Neuronal stem cell (in vitro differentiated cells): ENCODE measurements at regions not wholly inside any gene's neighbourhood (a gene's known extent, or its start where the extent isn't known, plus 50 kb on each side); places are given as distances from the start of the nearest gene placed in this dataset.

Source experiments
- DNase-seq: peaks from one replicate; pipeline ENCODE4 v3.0.0-alpha.2; 2013; ENCODE audit warnings: low spot score
- H2AFZ ChIP-seq: one replicate; pipeline ENCODE4 v1.6.1; 2013; ENCODE audit warnings: mild to moderate bottlenecking, low read length, inconsistent platforms
- H2AK5ac ChIP-seq: 2 replicates; pipeline ENCODE4 v1.6.1; 2013; ENCODE audit warnings: low read depth, mild to moderate bottlenecking, inconsistent platforms, low read length, moderate library complexity, mixed read lengths
- H2BK120ac ChIP-seq: 2 replicates; pipeline ENCODE4 v1.6.1; 2013; ENCODE audit warnings: low read depth, mild to moderate bottlenecking, inconsistent platforms, low read length, moderate library complexity, mixed read lengths
- H2BK12ac ChIP-seq: one replicate; pipeline ENCODE4 v1.6.1; 2013; ENCODE audit warnings: low read length, inconsistent platforms
- H2BK15ac ChIP-seq: 2 replicates; pipeline ENCODE4 v1.6.1; 2013; ENCODE audit warnings: mild to moderate bottlenecking, low read length, inconsistent platforms, mixed read lengths
- H2BK5ac ChIP-seq: one replicate; pipeline ENCODE4 v1.6.1; 2013; ENCODE audit warnings: inconsistent platforms, mild to moderate bottlenecking, low read length, moderate library complexity
- H3K14ac ChIP-seq: one replicate; pipeline ENCODE4 v1.6.1; 2013; ENCODE audit warnings: low read length, inconsistent platforms
- H3K18ac ChIP-seq: 2 replicates; pipeline ENCODE4 v1.6.1; 2013; ENCODE audit warnings: low read length, inconsistent platforms
- H3K23ac ChIP-seq: 2 replicates; pipeline ENCODE4 v1.6.1; 2013; ENCODE audit warnings: low read depth, mild to moderate bottlenecking, mixed read lengths, low read length, inconsistent platforms; ENCODE audit not compliant: poor library complexity
- H3K27ac ChIP-seq: replicated peaks from 3 replicates; pipeline ENCODE4 v1.5.1; 2013; ENCODE audit warnings: low read length, inconsistent platforms
- H3K27me3 ChIP-seq, 3 experiments: 2 replicates each; pipeline ENCODE4 v1.6.1; 2013; ENCODE audit warnings: low read length in 3 of 3, mild to moderate bottlenecking in 2 of 3, inconsistent platforms in 1 of 3, low read depth in 1 of 3, mixed read lengths in 1 of 3, moderate library complexity in 1 of 3; ENCODE audit not compliant: control insufficient read depth in 3 of 3, insufficient read depth in 3 of 3
- H3K36me3 ChIP-seq, 2 donors: replicated peaks in 1 of 2; 2 replicates each; pipeline ENCODE4 v1.6.1; 2013; ENCODE audit warnings: low read length in 2 of 2; ENCODE audit not compliant: control insufficient read depth in 2 of 2, insufficient read depth in 2 of 2
- H3K4ac ChIP-seq: 2 replicates; pipeline ENCODE4 v1.6.1; 2013; ENCODE audit warnings: inconsistent platforms, mild to moderate bottlenecking, low read length, moderate library complexity
- H3K4me1 ChIP-seq, 2 donors: 1 replicate in 1 of 2; 2 replicates in 1 of 2; pipeline ENCODE4 v1.6.1; 2013; ENCODE audit warnings: low read length in 2 of 2, low read depth in 1 of 2; ENCODE audit not compliant: control insufficient read depth in 2 of 2, insufficient read depth in 1 of 2
- H3K4me2 ChIP-seq: one replicate; pipeline ENCODE4 v1.6.1; 2013; ENCODE audit warnings: mild to moderate bottlenecking, low read length, inconsistent platforms; ENCODE audit not compliant: insufficient read depth, poor library complexity, severe bottlenecking
- H3K4me3 ChIP-seq, 2 donors: 2 replicates each; pipeline ENCODE4 v1.5.1; 2013; ENCODE audit warnings: low read length in 2 of 2, mild to moderate bottlenecking in 2 of 2, inconsistent platforms in 1 of 2, moderate library complexity in 1 of 2
- H3K79me1 ChIP-seq: one replicate; pipeline ENCODE4 v1.6.1; 2013; ENCODE audit warnings: low read depth, mild to moderate bottlenecking, inconsistent platforms, low read length, moderate library complexity
- H3K9ac ChIP-seq: one replicate; pipeline ENCODE4 v1.6.1; 2013; ENCODE audit warnings: mild to moderate bottlenecking, low read depth, low read length, inconsistent platforms; ENCODE audit not compliant: poor library complexity
- H3K9me3 ChIP-seq, 2 donors: replicated peaks in 1 of 2; 2 replicates each; pipeline versions ENCODE3 to v1.6.1; 2013; ENCODE audit warnings: low read length in 2 of 2, mild to moderate bottlenecking in 2 of 2, inconsistent platforms in 1 of 2, low read depth in 1 of 2, mixed read lengths in 1 of 2, moderate library complexity in 1 of 2; ENCODE audit not compliant: control insufficient read depth in 2 of 2, insufficient read depth in 1 of 2
- H4K8ac ChIP-seq: one replicate; pipeline ENCODE4 v1.6.1; 2013; ENCODE audit warnings: low read depth, mild to moderate bottlenecking, inconsistent platforms, low read length, moderate library complexity
- H4K91ac ChIP-seq: one replicate; pipeline ENCODE4 v1.6.1; 2013; ENCODE audit warnings: low read length, low read depth, mild to moderate bottlenecking, inconsistent platforms; ENCODE audit not compliant: poor library complexity
- WGBS, 2 donors: extraction: QIAGEN DNeasy Blood & Tissue Kit; methylation state at CpG; one replicate each; pipeline ENCODE4 v1.1.7; 2013; ENCODE audit warnings: missing lambda C conversion rate in 2 of 2, mixed read lengths in 1 of 2; ENCODE audit not compliant: insufficient read length in 2 of 2, insufficient replicate concordance in 1 of 2; ENCODE audit errors: extremely low coverage in 2 of 2; 5-methylcytosine and 5-hydroxymethylcytosine counted together

DNA sequence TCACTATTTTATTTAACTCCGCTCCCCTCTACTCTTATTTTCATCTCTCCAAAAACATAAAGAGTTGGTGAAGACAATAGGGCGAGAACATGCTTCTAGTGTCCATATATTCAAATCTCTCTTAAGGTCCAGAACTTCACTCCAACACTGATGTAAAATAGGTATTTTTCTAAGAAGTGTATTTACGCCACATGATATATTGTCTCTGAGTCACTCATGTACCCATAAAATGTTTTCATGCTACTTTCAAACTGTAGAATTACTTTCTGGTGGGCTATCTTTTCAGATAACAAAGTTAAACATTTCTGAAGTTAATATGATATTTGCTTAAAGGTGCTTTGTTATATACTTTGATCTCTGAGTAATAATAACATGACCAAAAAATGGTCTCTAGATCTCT lies 124.1 kb upstream of the IFNGR1 start:
- Histone ChIP-seq H2BK15ac (no peak overlapping the region), H3K9me3 (no peaks in the 10 kb centered on the region), H2BK5ac (no peak overlapping the region), H3K4me2 (no peak overlapping the region), H3K4me3 (no peak overlapping the region), H3K4ac (no peak overlapping the region), H4K91ac (no peak overlapping the region), H3K23ac (no peak overlapping the region), H2BK120ac (no peak overlapping the region), H3K18ac (no peak overlapping the region), H3K27ac (no peak overlapping the region), H3K9ac (no peak overlapping the region), H2AFZ (no peak overlapping the region), H3K36me3 (no peaks in the 10 kb centered on the region), H3K79me1 (no peaks in the 10 kb centered on the region), H2BK12ac (no peak overlapping the region), H4K8ac (no peak overlapping the region), H3K4me1 (peaks cover 0 to 15% of the 10 kb centered on the region in 2 donors), H3K27me3 (peaks cover 0 to 89% (median 3%) of the 10 kb centered on the region in 3 experiments), H3K14ac (no peak overlapping the region), H2AK5ac (no peak overlapping the region)
- no peak for DNase-seq
- 80% methylated on average over 1 of the region's 3 CpGs; no CpG with 5 or more reads in 1 of the 2 donors for WGBS, 2 donors

GRCh38 chr6:137342607-137343190 lies 123.5 kb upstream of the IFNGR1 start:
- H4K8ac ChIP-seq, result no peak overlapping the region
- DNase-seq, result no peak
- peaks cover 0 to 15% of the 10 kb centered on the region in 2 donors for H3K4me1 ChIP-seq
- H3K4me3 ChIP-seq, result no peak overlapping the region
- no peak overlapping the region for H3K27ac ChIP-seq
- no peak overlapping the region for H3K18ac ChIP-seq
- no CpG with 5 or more reads among the region's 12 CpGs for whole genome bisulfite sequencing, 2 donors
- H3K4ac ChIP-seq, result no peak overlapping the region
- no peak overlapping the region for H2BK15ac ChIP-seq
- H3K23ac ChIP-seq, result no peak overlapping the region
- H3K4me2 ChIP-seq, result no peak overlapping the region
- H2AK5ac ChIP-seq, result no peak overlapping the region
- H2BK5ac ChIP-seq, result no peak overlapping the region
- H2AFZ ChIP-seq, result no peak overlapping the region
- H4K91ac ChIP-seq, result no peak overlapping the region
- no peak overlapping the region for H3K9ac ChIP-seq
- no peak overlapping the region for H2BK120ac ChIP-seq
- no peaks in the 10 kb centered on the region for H3K36me3 ChIP-seq
- H3K79me1 ChIP-seq, result no peaks in the 10 kb centered on the region
- H2BK12ac ChIP-seq, result no peak overlapping the region
- no peaks in the 10 kb centered on the region for H3K9me3 ChIP-seq
- no peak overlapping the region for H3K14ac ChIP-seq
- peaks cover 0 to 91% (median 7%) of the 10 kb centered on the region in 3 experiments for H3K27me3 ChIP-seq

DNA sequence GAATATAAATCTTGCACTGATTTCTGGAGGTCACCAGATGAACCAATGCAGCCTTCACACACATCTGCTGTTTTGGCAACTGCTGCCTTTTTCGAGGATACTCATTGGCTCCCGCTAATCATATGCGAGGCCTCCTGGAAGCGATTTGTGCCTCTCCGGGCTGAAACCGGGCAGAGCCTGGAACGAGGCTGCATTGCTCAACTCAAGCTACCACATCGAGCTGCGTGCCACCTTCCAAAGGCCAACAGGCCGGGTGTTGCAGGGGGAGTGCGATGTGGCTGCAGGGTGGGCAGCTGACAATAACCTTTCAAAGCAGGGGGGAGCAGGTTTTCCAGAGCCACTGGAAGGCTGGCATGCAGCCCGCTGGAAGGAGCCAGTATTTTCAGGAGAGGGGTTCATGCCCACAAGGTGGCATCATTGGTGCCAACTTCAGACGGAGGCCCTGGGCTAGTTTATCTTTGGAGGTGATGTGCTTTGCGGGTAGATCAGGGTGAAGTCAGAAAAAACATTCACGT lies 122.6 kb upstream of the IFNGR1 start:
- no peak overlapping the region for H2AK5ac ChIP-seq
- H2BK5ac ChIP-seq, result no peak overlapping the region
- WGBS, 2 donors, result no CpG with 5 or more reads among the region's 15 CpGs
- H3K79me1 ChIP-seq, result no peaks in the 10 kb centered on the region
- H3K9me3 ChIP-seq, result no peaks in the 10 kb centered on the region
- no peak overlapping the region for H2AFZ ChIP-seq
- no peak overlapping the region for H4K91ac ChIP-seq
- no peak overlapping the region for H4K8ac ChIP-seq
- no peak overlapping the region for H2BK12ac ChIP-seq
- no peak for DNase-seq
- H3K27me3 ChIP-seq, result peaks cover 0 to 91% (median 7%) of the 10 kb centered on the region in 3 experiments
- H3K4me2 ChIP-seq, result no peak overlapping the region
- H3K18ac ChIP-seq, result no peak overlapping the region
- H3K36me3 ChIP-seq, result no peaks in the 10 kb centered on the region
- peaks cover 0 to 15% of the 10 kb centered on the region in 2 donors for H3K4me1 ChIP-seq
- no peak overlapping the region for H3K23ac ChIP-seq
- no peak overlapping the region for H3K27ac ChIP-seq
- H2BK15ac ChIP-seq, result no peak overlapping the region
- H3K4ac ChIP-seq, result no peak overlapping the region
- H3K4me3 ChIP-seq, result no peak overlapping the region
- no peak overlapping the region for H2BK120ac ChIP-seq
- H3K14ac ChIP-seq, result no peak overlapping the region
- H3K9ac ChIP-seq, result no peak overlapping the region

- no CpG with 5 or more reads among the region's 5 CpGs for WGBS, 2 donors
- Histone ChIP-seq H3K4me3 (no peak overlapping the region), H3K14ac (no peak overlapping the region), H3K18ac (no peak overlapping the region), H3K27me3 (peaks cover under 1 to 85% (median 9%) of the 10 kb centered on the region in 3 experiments), H2BK12ac (no peak overlapping the region), H2AFZ (no peak overlapping the region), H3K4me2 (no peak overlapping the region), H3K23ac (no peak overlapping the region), H3K79me1 (no peaks in the 10 kb centered on the region), H2BK5ac (no peak overlapping the region), H2BK15ac (no peak overlapping the region), H3K36me3 (no peaks in the 10 kb centered on the region), H2AK5ac (no peak overlapping the region), H3K4me1 (peaks cover 0 to 14% of the 10 kb centered on the region in 2 donors), H4K8ac (no peak overlapping the region), H3K27ac (no peak overlapping the region), H3K4ac (no peak overlapping the region), H3K9me3 (no peaks in the 10 kb centered on the region), H3K9ac (no peak overlapping the region), H4K91ac (no peak overlapping the region), H2BK120ac (no peak overlapping the region)
- DNase-seq, result peak; percentile 57
Observed at GRCh38 chr6:137339929-137340559, 120.9 kb upstream of the IFNGR1 start.
